ENCODE measurements at regions not wholly inside any gene's neighbourhood (a gene's known extent, or its start where the extent isn't known, plus 50 kb on each side); places are given as distances from the start of the nearest gene placed in this dataset.
"Not testable (repeated sequence)": the region's sequence is repeated elsewhere in the genome, so short reads cannot be mapped to it uniquely, and the experiment has no call there.

DNA sequence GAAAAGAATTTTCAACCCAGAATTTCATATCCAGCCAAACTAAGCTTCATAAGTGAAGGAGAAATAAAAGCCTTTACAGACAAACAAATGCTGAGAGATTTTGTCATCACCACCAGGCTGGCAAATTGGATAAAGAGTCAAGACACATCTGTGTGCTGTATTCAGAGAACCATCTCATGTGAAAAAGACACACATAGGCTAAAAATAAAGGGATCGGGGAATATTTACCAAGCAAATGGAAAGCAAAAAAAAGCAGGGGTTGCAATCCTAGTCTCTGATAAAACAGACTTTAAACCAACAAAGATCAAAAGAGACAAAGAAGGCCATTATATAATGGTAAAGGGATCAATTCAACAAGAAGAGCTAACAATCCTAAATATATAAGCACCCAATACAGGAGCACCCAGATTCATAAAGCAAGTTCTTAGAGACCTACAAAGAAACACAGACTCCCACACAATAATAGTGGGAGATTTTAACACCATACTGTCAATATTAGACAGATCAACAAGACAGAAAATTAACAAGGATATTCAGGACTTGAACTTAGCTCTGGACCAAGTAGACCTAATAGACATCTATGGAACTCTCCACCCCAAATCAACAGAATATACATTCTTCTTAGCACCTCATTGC, 55.9 kb upstream of the ACSM6 start:
- not testable (repeated sequence) for H3K4me3 ChIP-seq, H3K9me3 ChIP-seq, DNase-seq

DNA sequence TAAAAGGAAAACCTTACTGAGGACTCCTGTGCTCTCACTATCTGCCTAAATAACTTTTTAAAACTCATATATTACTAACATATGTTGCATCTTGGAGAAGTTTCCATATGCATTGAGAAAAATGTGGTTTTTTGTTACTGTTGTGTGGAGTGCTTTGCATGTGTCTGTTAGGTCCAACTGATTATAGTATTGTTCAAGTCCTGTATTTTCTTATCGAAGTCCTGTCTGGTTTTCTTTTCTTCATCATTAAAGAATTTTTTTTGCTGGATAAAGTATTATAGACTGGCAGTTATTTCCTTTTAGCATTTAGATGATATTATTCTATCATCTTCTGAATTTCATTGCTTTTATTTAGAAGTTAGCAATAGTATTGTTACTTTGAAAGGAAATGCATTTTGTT, 59.5 kb upstream of the ACSM6 start:
- no peak for DNase-seq
- H3K9me3 ChIP-seq, result no peaks in the 10 kb centered on the region
- H3K27me3 ChIP-seq, result peaks cover 4% of the 10 kb centered on the region; the same call in 1 of the 2 replicates
- no peak overlapping the region for H3K4me3 ChIP-seq
- H3K36me3 ChIP-seq, result no peaks in the 10 kb centered on the region

More for the DNA sequence above, 55.9 kb upstream of the ACSM6 start:
- H3K27me3 ChIP-seq, H3K36me3 ChIP-seq: not testable (repeated sequence)

DNA sequence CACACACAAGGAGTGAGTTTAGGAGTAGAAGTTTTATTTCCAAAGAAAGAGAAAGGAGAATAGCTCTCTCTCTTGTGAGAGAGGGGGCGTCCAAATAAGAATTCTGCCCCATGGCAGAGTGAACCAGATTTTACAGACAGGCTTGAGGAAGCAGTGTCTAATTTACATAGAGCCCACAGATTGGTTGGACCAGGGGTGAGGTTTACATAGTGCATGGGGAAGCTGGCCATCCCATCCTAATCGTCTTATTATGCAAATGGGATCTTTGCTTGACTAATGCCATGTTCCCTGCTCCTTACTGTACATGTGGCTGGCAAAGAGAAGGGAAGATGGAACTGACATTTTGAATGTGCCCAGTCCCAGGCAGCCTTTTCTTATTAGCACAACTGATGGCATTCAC, 60.0 kb upstream of the ACSM6 start:
- no peak for DNase-seq
- H3K36me3 ChIP-seq, result no peaks in the 10 kb centered on the region
- H3K4me3 ChIP-seq, result no peak overlapping the region
- peaks cover 4% of the 10 kb centered on the region; the same call in 1 of the 2 replicates for H3K27me3 ChIP-seq
- no peaks in the 10 kb centered on the region for H3K9me3 ChIP-seq

DNA sequence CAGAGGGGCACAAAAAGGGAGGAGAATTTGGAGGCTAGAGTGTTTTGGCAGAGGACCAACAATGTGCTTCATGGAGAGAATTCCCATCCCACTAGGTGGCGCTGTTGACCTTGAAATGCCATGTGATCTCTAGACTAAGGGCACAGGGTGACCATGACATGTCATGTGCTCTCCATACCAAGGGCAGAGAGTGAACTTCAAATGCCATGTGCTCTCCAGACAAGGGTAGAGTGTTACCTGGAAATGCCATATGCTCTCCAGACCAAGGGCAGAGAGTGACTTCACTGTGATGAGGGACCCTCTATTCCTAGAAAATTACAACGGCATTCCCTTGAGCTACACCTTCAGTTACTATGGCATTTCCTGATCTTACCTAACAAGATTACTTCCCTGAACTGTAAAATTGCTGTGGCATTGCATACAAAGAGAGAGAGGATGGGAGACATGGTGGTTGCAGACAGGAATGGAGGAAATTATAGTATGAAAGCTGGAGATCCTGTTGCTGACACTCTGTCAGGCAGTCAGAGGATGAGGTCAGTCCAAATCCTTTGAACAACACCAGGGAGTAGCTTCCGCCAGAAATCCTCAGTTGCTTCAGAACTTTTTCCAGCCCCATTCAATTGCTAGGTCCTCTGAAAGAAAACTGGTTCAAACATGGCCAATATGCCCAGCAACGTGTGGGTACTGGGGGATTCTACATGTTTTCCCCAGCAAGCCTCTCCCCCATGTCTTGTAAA, 60.9 kb upstream of the ACSM6 start:
- peak; percentile 51 for DNase-seq
- Histone ChIP-seq H3K27me3 (no peaks in the 10 kb centered on the region; the same call in 1 of the 2 replicates), H3K9me3 (no peaks in the 10 kb centered on the region), H3K36me3 (no peaks in the 10 kb centered on the region), H3K4me3 (no peak overlapping the region)

DNA sequence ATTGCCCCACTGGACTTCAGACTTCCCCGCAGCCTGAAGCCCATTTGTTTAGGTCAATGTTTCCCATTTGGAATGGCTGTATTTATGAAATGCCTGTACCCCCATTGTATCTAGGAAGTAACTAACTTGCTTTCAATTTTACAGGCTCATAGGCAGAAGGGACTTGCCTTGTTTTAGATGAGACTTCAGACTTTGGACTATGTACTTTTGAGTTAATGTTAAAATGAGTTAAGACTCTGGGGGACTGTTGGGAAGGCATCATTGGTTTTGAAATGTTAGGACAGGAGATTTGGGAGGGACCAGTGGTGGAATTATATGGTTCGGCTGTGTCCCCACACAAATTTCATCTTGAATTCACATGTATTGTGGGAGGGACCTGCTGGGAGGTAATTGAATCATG, 61.1 kb upstream of the CYP2C8 start:
- not testable (repeated sequence) for H3K36me3 ChIP-seq, H3K4me3 ChIP-seq, DNase-seq, H3K27me3 ChIP-seq, H3K9me3 ChIP-seq

DNA sequence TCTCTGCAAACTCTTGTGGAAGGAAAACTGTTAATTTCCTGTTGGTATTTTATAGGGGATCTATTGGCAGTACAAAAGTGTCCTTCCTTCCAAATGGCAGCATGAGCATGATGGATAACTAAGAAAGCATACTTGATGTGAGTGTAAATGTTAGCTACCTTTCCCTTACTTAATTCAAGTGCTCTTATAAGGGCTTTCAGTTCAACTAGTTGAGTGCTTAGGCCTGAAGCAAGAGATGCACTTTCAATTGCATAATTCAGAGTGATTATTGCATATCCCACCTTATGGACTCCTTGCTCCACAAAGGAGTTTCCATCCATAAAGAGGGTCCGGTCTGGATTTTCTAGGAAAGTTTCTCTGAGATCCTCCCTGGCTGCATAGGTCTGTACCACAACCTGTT, 56.3 kb upstream of the CYP2C8 start:
- no peak overlapping the region for H3K4me3 ChIP-seq
- no peaks in the 10 kb centered on the region for H3K36me3 ChIP-seq
- H3K27me3 ChIP-seq, result no peaks in the 10 kb centered on the region
- H3K9me3 ChIP-seq, result no peaks in the 10 kb centered on the region
- no peak for DNase-seq

DNA sequence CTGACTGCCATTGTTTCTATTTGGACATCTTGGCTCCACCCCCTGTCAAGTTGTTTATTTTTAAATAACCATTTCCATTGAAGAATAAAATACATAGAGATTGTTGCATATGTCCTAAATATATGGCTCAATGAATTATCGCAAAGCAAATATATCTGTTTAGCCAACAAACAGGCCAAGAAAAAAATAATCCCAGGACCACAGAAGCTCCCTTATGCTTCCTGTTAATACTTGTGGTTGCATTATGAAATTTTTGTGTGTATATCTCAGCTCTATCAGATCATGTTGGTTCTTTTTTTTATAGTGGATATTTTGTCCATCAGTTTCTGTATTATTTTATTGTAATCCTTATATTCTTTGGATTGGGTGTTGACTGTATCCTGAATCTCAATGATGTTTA, 53.4 kb upstream of the CYP2C8 start:
- H3K4me3 ChIP-seq, result no peak overlapping the region
- no peaks in the 10 kb centered on the region for H3K9me3 ChIP-seq
- H3K27me3 ChIP-seq, result no peaks in the 10 kb centered on the region
- H3K36me3 ChIP-seq, result no peaks in the 10 kb centered on the region
- no peak for DNase-seq

DNA sequence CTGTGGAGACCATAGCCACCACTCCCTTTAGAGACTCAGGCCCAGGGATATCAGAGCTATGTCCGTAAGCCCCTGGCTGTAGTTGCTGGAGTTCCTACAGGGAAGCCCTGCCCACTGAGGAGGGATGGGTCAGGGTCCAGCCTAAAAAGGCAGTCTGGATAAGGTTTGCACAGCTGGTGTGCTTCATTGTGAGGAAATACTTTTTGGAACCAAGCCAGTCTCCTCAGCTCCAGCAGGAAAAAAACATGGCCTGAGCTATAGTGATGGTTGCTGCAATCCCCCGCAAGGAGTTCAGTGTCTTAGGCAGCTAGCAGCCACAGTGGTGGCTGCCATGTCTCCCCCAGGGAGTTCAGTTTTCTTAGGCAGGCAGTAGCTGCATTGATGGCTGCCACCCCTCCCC, 52.6 kb upstream of the CYP2C8 start:
- peaks cover under 1% of the 10 kb centered on the region; the same call in 1 of the 2 replicates for H3K27me3 ChIP-seq
- no peaks in the 10 kb centered on the region for H3K9me3 ChIP-seq
- DNase-seq, result no peak
- no peaks in the 10 kb centered on the region for H3K36me3 ChIP-seq
- no peak overlapping the region for H3K4me3 ChIP-seq

Measured in MG63 (cell line).